ENCODE measurements at regions not wholly inside any gene's neighbourhood (a gene's known extent, or its start where the extent isn't known, plus 50 kb on each side); places are given as distances from the start of the nearest gene placed in this dataset.

- Mint-ChIP-seq H3K36me3 (no peaks in the 10 kb centered on the region), H3K27ac (no peak overlapping the region), H3K27me3 (ENCODE audit: low read depth in 3 of 3) (peaks cover 2 to 4% (median 3%) of the 10 kb centered on the region in 3 donors), H3K9me3 (peaks cover 0 to 19% (median 2%) of the 10 kb centered on the region in 6 donors), H3K4me3 (no peak overlapping the region), H3K4me1 (no peaks in the 10 kb centered on the region)
- no peak for DNase-seq
Observed at GRCh38 chr12:23169012-23169695, 544.2 kb downstream of the ETNK1 start.

- no peak overlapping the region for H3K4me3 Mint-ChIP-seq
- H3K9me3 Mint-ChIP-seq = peaks cover 0 to 21% (median 2%) of the 10 kb centered on the region in 6 donors
- H3K27me3 Mint-ChIP-seq (ENCODE audit: low read depth in 3 of 3) = peaks cover 2 to 4% (median 3%) of the 10 kb centered on the region in 3 donors
- no peaks in the 10 kb centered on the region for H3K4me1 Mint-ChIP-seq
- no peak overlapping the region for H3K27ac Mint-ChIP-seq
- no peaks in the 10 kb centered on the region for H3K36me3 Mint-ChIP-seq
- no peak for DNase-seq
Observed at GRCh38 chr12:23169696-23170013, 544.7 kb downstream of the ETNK1 start.

- H3K4me1 Mint-ChIP-seq = no peaks in the 10 kb centered on the region
- H3K27me3 Mint-ChIP-seq (ENCODE audit: low read depth in 3 of 3) = peaks cover 0 to 4% (median 0%) of the 10 kb centered on the region in 3 donors
- DNase-seq = no peak
- H3K36me3 Mint-ChIP-seq = no peaks in the 10 kb centered on the region
- no peak overlapping the region for H3K27ac Mint-ChIP-seq
- peaks cover 0 to 14% (median 0%) of the 10 kb centered on the region in 6 donors for H3K9me3 Mint-ChIP-seq
- no peak overlapping the region for H3K4me3 Mint-ChIP-seq
Observed at GRCh38 chr12:23174917-23175316, 549.9 kb downstream of the ETNK1 start.

- no peaks in the 10 kb centered on the region for H3K4me1 Mint-ChIP-seq
- H3K27me3 Mint-ChIP-seq (ENCODE audit: low read depth in 3 of 3) = peaks cover 0 to 2% (median 0%) of the 10 kb centered on the region in 3 donors
- no peak for DNase-seq
- H3K36me3 Mint-ChIP-seq = no peaks in the 10 kb centered on the region
- peaks cover 0 to 2% (median 0%) of the 10 kb centered on the region in 6 donors for H3K9me3 Mint-ChIP-seq
- no peak overlapping the region for H3K4me3 Mint-ChIP-seq
- H3K27ac Mint-ChIP-seq = no peak overlapping the region
Observed at GRCh38 chr12:23185346-23185745, 560.4 kb downstream of the ETNK1 start.

- no peak for DNase-seq
- H3K4me3 Mint-ChIP-seq = no peak overlapping the region
- H3K9me3 Mint-ChIP-seq = peaks cover 0 to 2% (median 0%) of the 10 kb centered on the region in 6 donors
- H3K36me3 Mint-ChIP-seq = no peaks in the 10 kb centered on the region
- H3K27me3 Mint-ChIP-seq (ENCODE audit: low read depth in 3 of 3) = peaks cover 0 to 2% (median 0%) of the 10 kb centered on the region in 3 donors
- H3K27ac Mint-ChIP-seq = no peak overlapping the region
- H3K4me1 Mint-ChIP-seq = no peaks in the 10 kb centered on the region
Observed at GRCh38 chr12:23186950-23187349, 562.0 kb downstream of the ETNK1 start.

GRCh38 chr12:23193552-23193951 lies 568.6 kb downstream of the ETNK1 start:
- Mint-ChIP-seq H3K9me3 (peaks cover 0 to 5% (median 0%) of the 10 kb centered on the region in 6 donors), H3K4me1 (no peaks in the 10 kb centered on the region), H3K27ac (no peak overlapping the region), H3K36me3 (no peaks in the 10 kb centered on the region), H3K4me3 (no peak overlapping the region), H3K27me3 (ENCODE audit: low read depth in 3 of 3) (peaks cover 0 to 5% (median 2%) of the 10 kb centered on the region in 3 donors)
- no peak for DNase-seq

- Mint-ChIP-seq H3K9me3 (peaks cover 0 to 5% (median 0%) of the 10 kb centered on the region in 6 donors), H3K4me1 (no peaks in the 10 kb centered on the region), H3K27ac (no peak overlapping the region), H3K4me3 (no peak overlapping the region), H3K27me3 (ENCODE audit: low read depth in 3 of 3) (peaks cover 0 to 5% (median 0%) of the 10 kb centered on the region in 3 donors), H3K36me3 (no peaks in the 10 kb centered on the region)
- DNase-seq = no peak
Observed at GRCh38 chr12:23197266-23197665, 572.3 kb downstream of the ETNK1 start.

- H3K4me1 Mint-ChIP-seq = no peaks in the 10 kb centered on the region
- no peak overlapping the region for H3K27ac Mint-ChIP-seq
- no peak for DNase-seq
- no peak overlapping the region for H3K4me3 Mint-ChIP-seq
- no peaks in the 10 kb centered on the region for H3K9me3 Mint-ChIP-seq
- H3K36me3 Mint-ChIP-seq = no peaks in the 10 kb centered on the region
- H3K27me3 Mint-ChIP-seq (ENCODE audit: low read depth in 3 of 3) = no peaks in the 10 kb centered on the region
Observed at GRCh38 chr12:23202728-23203127, 577.8 kb downstream of the ETNK1 start.

- no peaks in the 10 kb centered on the region for H3K9me3 Mint-ChIP-seq
- H3K4me3 Mint-ChIP-seq = no peak overlapping the region
- H3K27me3 Mint-ChIP-seq (ENCODE audit: low read depth in 3 of 3) = no peaks in the 10 kb centered on the region
- H3K36me3 Mint-ChIP-seq = no peaks in the 10 kb centered on the region
- no peaks in the 10 kb centered on the region for H3K4me1 Mint-ChIP-seq
- no peak overlapping the region for H3K27ac Mint-ChIP-seq
- peak; percentile 13 to 44 (median 29) for DNase-seq
Observed at GRCh38 chr12:23204933-23205778, 580.2 kb downstream of the ETNK1 start.

GRCh38 chr12:23209793-23210192 lies 584.8 kb downstream of the ETNK1 start:
- no peaks in the 10 kb centered on the region for H3K27me3 Mint-ChIP-seq (ENCODE audit: low read depth in 3 of 3)
- no peak for DNase-seq
- H3K9me3 Mint-ChIP-seq = peaks cover 0 to 2% (median 0%) of the 10 kb centered on the region in 6 donors
- H3K4me1 Mint-ChIP-seq = no peaks in the 10 kb centered on the region
- no peak overlapping the region for H3K4me3 Mint-ChIP-seq
- H3K27ac Mint-ChIP-seq = no peak overlapping the region
- no peaks in the 10 kb centered on the region for H3K36me3 Mint-ChIP-seq

- H3K4me3 Mint-ChIP-seq = no peak overlapping the region
- H3K36me3 Mint-ChIP-seq = no peaks in the 10 kb centered on the region
- no peak overlapping the region for H3K27ac Mint-ChIP-seq
- no peaks in the 10 kb centered on the region for H3K4me1 Mint-ChIP-seq
- DNase-seq = no peak
- peaks cover 0 to 9% (median 6%) of the 10 kb centered on the region in 6 donors for H3K9me3 Mint-ChIP-seq
- H3K27me3 Mint-ChIP-seq (ENCODE audit: low read depth in 3 of 3) = no peaks in the 10 kb centered on the region
Observed at GRCh38 chr12:23210573-23210972, 585.6 kb downstream of the ETNK1 start.

GRCh38 chr12:23211384-23212320 lies 586.7 kb downstream of the ETNK1 start:
- Mint-ChIP-seq H3K36me3 (no peaks in the 10 kb centered on the region), H3K4me3 (no peak overlapping the region), H3K4me1 (no peaks in the 10 kb centered on the region), H3K27ac (no peak overlapping the region), H3K27me3 (ENCODE audit: low read depth in 3 of 3) (no peaks in the 10 kb centered on the region), H3K9me3 (peaks cover 0 to 10% (median 7%) of the 10 kb centered on the region in 6 donors)
- DNase-seq = no peak

GRCh38 chr12:23217158-23217557 lies 592.2 kb downstream of the ETNK1 start:
- Mint-ChIP-seq H3K27me3 (ENCODE audit: low read depth in 3 of 3) (peaks cover 0 to 5% (median 3%) of the 10 kb centered on the region in 3 donors), H3K9me3 (peaks cover 0 to 10% (median 7%) of the 10 kb centered on the region in 6 donors), H3K36me3 (no peaks in the 10 kb centered on the region), H3K27ac (no peak overlapping the region), H3K4me3 (no peak overlapping the region), H3K4me1 (no peaks in the 10 kb centered on the region)
- no peak for DNase-seq

Measured in immature natural killer cell (primary cell).